OCI-LY7 (cell line): ENCODE measurements at regions not wholly inside any gene's neighbourhood (a gene's known extent, or its start where the extent isn't known, plus 50 kb on each side); places are given as distances from the start of the nearest gene placed in this dataset.

Experiments
- EZH2phosphoT487 ChIP-seq: fragments of 200-600 bp; sonication (generic); IDR thresholded peaks from 2 replicates; pipeline ENCODE4 v1.6.1; 2018; ENCODE audit warnings: low read depth, borderline replicate concordance, mild to moderate bottlenecking, mixed run types, antibody characterized with exemption, low read length, moderate library complexity, mixed read lengths
- TF ChIP-seq, protein P1 (sequence below): fragments of 200-600 bp; sonication (generic); conservative IDR thresholded peaks from 2 replicates; pipeline ENCODE4 v1.5.1; 2014; ENCODE audit warnings: mild to moderate bottlenecking, antibody characterized with exemption, low read length, moderate library complexity, mixed read lengths

DNA sequence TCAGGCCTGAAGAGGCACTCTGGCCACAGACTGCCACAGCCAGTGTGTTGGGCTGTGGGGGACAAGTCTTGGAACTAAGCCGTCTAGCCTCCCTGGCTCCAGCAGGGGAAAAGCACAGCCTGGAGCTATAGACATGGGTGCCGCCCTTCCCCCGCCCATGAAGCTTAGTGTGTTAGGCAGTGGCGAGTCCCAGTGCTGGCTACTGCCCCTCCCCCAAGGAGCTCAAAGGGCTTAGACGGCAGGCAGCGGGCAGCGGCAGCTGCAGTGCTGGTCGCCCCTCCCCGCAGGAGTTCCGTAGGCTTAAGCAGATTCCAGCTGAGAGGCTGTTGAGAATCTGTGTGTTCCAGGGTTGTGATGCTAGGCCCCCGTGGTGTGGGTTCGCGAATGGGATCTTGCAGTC lies 135.8 kb upstream of the RORA start:
- TF ChIP-seq, protein P1, sequence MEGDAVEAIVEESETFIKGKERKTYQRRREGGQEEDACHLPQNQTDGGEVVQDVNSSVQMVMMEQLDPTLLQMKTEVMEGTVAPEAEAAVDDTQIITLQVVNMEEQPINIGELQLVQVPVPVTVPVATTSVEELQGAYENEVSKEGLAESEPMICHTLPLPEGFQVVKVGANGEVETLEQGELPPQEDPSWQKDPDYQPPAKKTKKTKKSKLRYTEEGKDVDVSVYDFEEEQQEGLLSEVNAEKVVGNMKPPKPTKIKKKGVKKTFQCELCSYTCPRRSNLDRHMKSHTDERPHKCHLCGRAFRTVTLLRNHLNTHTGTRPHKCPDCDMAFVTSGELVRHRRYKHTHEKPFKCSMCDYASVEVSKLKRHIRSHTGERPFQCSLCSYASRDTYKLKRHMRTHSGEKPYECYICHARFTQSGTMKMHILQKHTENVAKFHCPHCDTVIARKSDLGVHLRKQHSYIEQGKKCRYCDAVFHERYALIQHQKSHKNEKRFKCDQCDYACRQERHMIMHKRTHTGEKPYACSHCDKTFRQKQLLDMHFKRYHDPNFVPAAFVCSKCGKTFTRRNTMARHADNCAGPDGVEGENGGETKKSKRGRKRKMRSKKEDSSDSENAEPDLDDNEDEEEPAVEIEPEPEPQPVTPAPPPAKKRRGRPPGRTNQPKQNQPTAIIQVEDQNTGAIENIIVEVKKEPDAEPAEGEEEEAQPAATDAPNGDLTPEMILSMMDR: no peak
- TF ChIP-seq EZH2phosphoT487: no peak
